ENCODE measurements at regions not wholly inside any gene's neighbourhood (a gene's known extent, or its start where the extent isn't known, plus 50 kb on each side); places are given as distances from the start of the nearest gene placed in this dataset.

- Mint-ChIP-seq H3K4me1 (ENCODE audit: low read depth, unreplicated experiment) (no peaks in the 10 kb centered on the region), H3K4me3 (ENCODE audit: unreplicated experiment) (no peak overlapping the region), H3K9me3 (ENCODE audit: unreplicated experiment) (peaks cover 4% of the 10 kb centered on the region), H3K36me3 (ENCODE audit: unreplicated experiment) (no peaks in the 10 kb centered on the region), H3K27me3 (ENCODE audit: unreplicated experiment) (peaks cover 2% of the 10 kb centered on the region), H3K27ac (ENCODE audit: unreplicated experiment) (no peak overlapping the region)
- DNase-seq = no peak
- TF ChIP-seq, protein P1, sequence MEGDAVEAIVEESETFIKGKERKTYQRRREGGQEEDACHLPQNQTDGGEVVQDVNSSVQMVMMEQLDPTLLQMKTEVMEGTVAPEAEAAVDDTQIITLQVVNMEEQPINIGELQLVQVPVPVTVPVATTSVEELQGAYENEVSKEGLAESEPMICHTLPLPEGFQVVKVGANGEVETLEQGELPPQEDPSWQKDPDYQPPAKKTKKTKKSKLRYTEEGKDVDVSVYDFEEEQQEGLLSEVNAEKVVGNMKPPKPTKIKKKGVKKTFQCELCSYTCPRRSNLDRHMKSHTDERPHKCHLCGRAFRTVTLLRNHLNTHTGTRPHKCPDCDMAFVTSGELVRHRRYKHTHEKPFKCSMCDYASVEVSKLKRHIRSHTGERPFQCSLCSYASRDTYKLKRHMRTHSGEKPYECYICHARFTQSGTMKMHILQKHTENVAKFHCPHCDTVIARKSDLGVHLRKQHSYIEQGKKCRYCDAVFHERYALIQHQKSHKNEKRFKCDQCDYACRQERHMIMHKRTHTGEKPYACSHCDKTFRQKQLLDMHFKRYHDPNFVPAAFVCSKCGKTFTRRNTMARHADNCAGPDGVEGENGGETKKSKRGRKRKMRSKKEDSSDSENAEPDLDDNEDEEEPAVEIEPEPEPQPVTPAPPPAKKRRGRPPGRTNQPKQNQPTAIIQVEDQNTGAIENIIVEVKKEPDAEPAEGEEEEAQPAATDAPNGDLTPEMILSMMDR (IDR thresholded peaks at IDR 0.05; ENCODE audit: partially characterized antibody, unreplicated experiment) = no peak
These were observed 51.6 kb upstream of the URI1 start for GRCh38 chr19:29890392-29890791.
